Activated naive CD8-positive, alpha-beta T cell treated with anti-CD3 and anti-CD28 coated beads for 36 hours (primary cell): ENCODE measurements at regions not wholly inside any gene's neighbourhood (a gene's known extent, or its start where the extent isn't known, plus 50 kb on each side); places are given as distances from the start of the nearest gene placed in this dataset.
"Not testable (repeated sequence)": the region's sequence is repeated elsewhere in the genome, so short reads cannot be mapped to it uniquely, and the experiment has no call there.

Experiments used
- DNase-seq: peaks from one replicate; pipeline ENCODE4 v3.0.0; 2021
- H3K27ac Mint-ChIP-seq: one replicate; pipeline ENCODE4 v1.8.0; 2022; ENCODE audit warnings: mild to moderate bottlenecking, moderate library complexity, mixed read lengths
- H3K27me3 Mint-ChIP-seq: one replicate; pipeline ENCODE4 v1.8.0; 2022; ENCODE audit warnings: mild to moderate bottlenecking, mixed read lengths
- H3K36me3 Mint-ChIP-seq: one replicate; pipeline ENCODE4 v1.8.0; 2021; ENCODE audit warnings: mild to moderate bottlenecking, mixed read lengths
- H3K4me1 Mint-ChIP-seq: one replicate; pipeline ENCODE4 v1.8.0; 2021; ENCODE audit warnings: mixed read lengths
- H3K4me3 Mint-ChIP-seq: one replicate; pipeline ENCODE4 v1.8.0; 2022; ENCODE audit warnings: mild to moderate bottlenecking, moderate library complexity, mixed read lengths
- H3K9me3 Mint-ChIP-seq: one replicate; pipeline ENCODE4 v1.8.0; 2022; ENCODE audit warnings: mixed read lengths

- Mint-ChIP-seq H3K9me3 (peaks cover 8% of the 10 kb centered on the region), H3K36me3 (no peaks in the 10 kb centered on the region), H3K27ac (no peak overlapping the region), H3K27me3 (no peaks in the 10 kb centered on the region), H3K4me1 (no peaks in the 10 kb centered on the region), H3K4me3 (no peak overlapping the region)
- no peak for DNase-seq
Observed at GRCh38 chr1:229710746-229711145, 84.7 kb downstream of the URB2 start.

GRCh38 chr1:229714306-229714705, 88.3 kb downstream of the URB2 start:
- DNase-seq: no peak
- Mint-ChIP-seq H3K4me3 (no peak overlapping the region), H3K27ac (no peak overlapping the region), H3K4me1 (no peaks in the 10 kb centered on the region), H3K27me3 (no peaks in the 10 kb centered on the region), H3K36me3 (no peaks in the 10 kb centered on the region), H3K9me3 (no peaks in the 10 kb centered on the region)

GRCh38 chr1:229714964-229715603, 89.0 kb downstream of the URB2 start:
- no peaks in the 10 kb centered on the region for H3K4me1 Mint-ChIP-seq
- H3K9me3 Mint-ChIP-seq: no peaks in the 10 kb centered on the region
- no peak overlapping the region for H3K4me3 Mint-ChIP-seq
- no peaks in the 10 kb centered on the region for H3K27me3 Mint-ChIP-seq
- no peak for DNase-seq
- H3K27ac Mint-ChIP-seq: no peak overlapping the region
- no peaks in the 10 kb centered on the region for H3K36me3 Mint-ChIP-seq

- no peaks in the 10 kb centered on the region for H3K36me3 Mint-ChIP-seq
- H3K4me1 Mint-ChIP-seq: no peaks in the 10 kb centered on the region
- no peak for DNase-seq
- H3K27ac Mint-ChIP-seq: no peak overlapping the region
- H3K9me3 Mint-ChIP-seq: no peaks in the 10 kb centered on the region
- H3K4me3 Mint-ChIP-seq: no peak overlapping the region
- no peaks in the 10 kb centered on the region for H3K27me3 Mint-ChIP-seq
Observed at GRCh38 chr1:229716069-229716468, 90.0 kb downstream of the URB2 start.

- Mint-ChIP-seq H3K36me3 (no peaks in the 10 kb centered on the region), H3K4me1 (no peaks in the 10 kb centered on the region), H3K4me3 (no peak overlapping the region), H3K27me3 (no peaks in the 10 kb centered on the region), H3K9me3 (peaks cover 2% of the 10 kb centered on the region), H3K27ac (no peak overlapping the region)
- no peak for DNase-seq
Observed at GRCh38 chr1:229716704-229717103, 90.7 kb downstream of the URB2 start.

GRCh38 chr1:229717786-229718576, 91.9 kb downstream of the URB2 start:
- no peaks in the 10 kb centered on the region for H3K36me3 Mint-ChIP-seq
- no peak for DNase-seq
- H3K27me3 Mint-ChIP-seq: no peaks in the 10 kb centered on the region
- no peak overlapping the region for H3K27ac Mint-ChIP-seq
- peaks cover 3% of the 10 kb centered on the region for H3K9me3 Mint-ChIP-seq
- no peak overlapping the region for H3K4me3 Mint-ChIP-seq
- no peaks in the 10 kb centered on the region for H3K4me1 Mint-ChIP-seq

GRCh38 chr1:229726061-229726460, 100.0 kb downstream of the URB2 start:
- Mint-ChIP-seq H3K36me3 (no peaks in the 10 kb centered on the region), H3K9me3 (peaks cover 4% of the 10 kb centered on the region), H3K4me1 (no peaks in the 10 kb centered on the region), H3K4me3 (no peak overlapping the region), H3K27me3 (no peaks in the 10 kb centered on the region), H3K27ac (no peak overlapping the region)
- no peak for DNase-seq

GRCh38 chr1:229729916-229730315, 103.9 kb downstream of the URB2 start:
- H3K4me1 Mint-ChIP-seq: no peaks in the 10 kb centered on the region
- no peaks in the 10 kb centered on the region for H3K36me3 Mint-ChIP-seq
- no peaks in the 10 kb centered on the region for H3K27me3 Mint-ChIP-seq
- H3K27ac Mint-ChIP-seq: no peak overlapping the region
- peaks cover 2% of the 10 kb centered on the region for H3K9me3 Mint-ChIP-seq
- no peak overlapping the region for H3K4me3 Mint-ChIP-seq
- no peak for DNase-seq

- Mint-ChIP-seq H3K27me3 (no peaks in the 10 kb centered on the region), H3K4me3 (no peak overlapping the region), H3K4me1 (no peaks in the 10 kb centered on the region), H3K9me3 (peaks cover 5% of the 10 kb centered on the region), H3K27ac (no peak overlapping the region), H3K36me3 (no peaks in the 10 kb centered on the region)
- no peak for DNase-seq
Observed at GRCh38 chr1:229730573-229730972, 104.5 kb downstream of the URB2 start.

- no peak overlapping the region for H3K27ac Mint-ChIP-seq
- H3K9me3 Mint-ChIP-seq: peaks cover 9% of the 10 kb centered on the region
- no peak overlapping the region for H3K4me3 Mint-ChIP-seq
- no peaks in the 10 kb centered on the region for H3K4me1 Mint-ChIP-seq
- peaks cover 1% of the 10 kb centered on the region for H3K36me3 Mint-ChIP-seq
- no peaks in the 10 kb centered on the region for H3K27me3 Mint-ChIP-seq
- DNase-seq: no peak
Observed at GRCh38 chr1:229732061-229732460, 106.0 kb downstream of the URB2 start.

GRCh38 chr1:229736376-229736775, 110.3 kb downstream of the URB2 start:
- Mint-ChIP-seq H3K27ac (no peak overlapping the region), H3K36me3 (peaks cover 2% of the 10 kb centered on the region), H3K9me3 (peaks cover 18% of the 10 kb centered on the region), H3K27me3 (no peaks in the 10 kb centered on the region), H3K4me1 (peaks cover 9% of the 10 kb centered on the region), H3K4me3 (no peak overlapping the region)
- DNase-seq: no peak

- not testable (repeated sequence) for H3K27me3 Mint-ChIP-seq, H3K4me1 Mint-ChIP-seq, H3K4me3 Mint-ChIP-seq, H3K27ac Mint-ChIP-seq, H3K36me3 Mint-ChIP-seq, DNase-seq
- peaks cover 21% of the 10 kb centered on the region for H3K9me3 Mint-ChIP-seq
Observed at GRCh38 chr1:229742614-229743013, 116.6 kb downstream of the URB2 start.

- Mint-ChIP-seq H3K27ac (no peak overlapping the region), H3K9me3 (no peaks in the 10 kb centered on the region), H3K36me3 (no peaks in the 10 kb centered on the region), H3K27me3 (peaks cover 5% of the 10 kb centered on the region), H3K4me3 (no peak overlapping the region), H3K4me1 (peaks cover 10% of the 10 kb centered on the region)
- DNase-seq: no peak
Observed at GRCh38 chr1:229749992-229750391, 123.9 kb downstream of the URB2 start.

- Mint-ChIP-seq H3K27me3 (peaks cover 5% of the 10 kb centered on the region), H3K4me1 (peaks cover 10% of the 10 kb centered on the region), H3K9me3 (no peaks in the 10 kb centered on the region), H3K36me3 (no peaks in the 10 kb centered on the region), H3K27ac (no peak overlapping the region), H3K4me3 (no peak overlapping the region)
- no peak for DNase-seq
Observed at GRCh38 chr1:229751610-229752009, 125.6 kb downstream of the URB2 start.

GRCh38 chr1:229752679-229753078, 126.6 kb downstream of the URB2 start:
- DNase-seq: no peak
- Mint-ChIP-seq H3K4me1 (peaks cover 10% of the 10 kb centered on the region), H3K36me3 (no peaks in the 10 kb centered on the region), H3K4me3 (no peak overlapping the region), H3K27me3 (peaks cover 5% of the 10 kb centered on the region), H3K9me3 (no peaks in the 10 kb centered on the region), H3K27ac (no peak overlapping the region)
